Parathyroid adenoma (tissue), 2 donors: ENCODE measurements at regions not wholly inside any gene's neighbourhood (a gene's known extent, or its start where the extent isn't known, plus 50 kb on each side); places are given as distances from the start of the nearest gene placed in this dataset.

ENCODE experiments used
- H2AFZ ChIP-seq: fragments of 300-600 bp; sonication (generic); one replicate; pipeline ENCODE4 v1.7.0; 2017; ENCODE audit warnings: antibody characterized with exemption, mild to moderate bottlenecking
- H3K27ac ChIP-seq: fragments of 300-600 bp; sonication (generic); one replicate; pipeline ENCODE4 v1.7.0; 2017
- H3K27me3 ChIP-seq: fragments of 300-600 bp; sonication (generic); one replicate; pipeline ENCODE4 v1.7.0; 2017; ENCODE audit warnings: low read length; ENCODE audit not compliant: control insufficient read depth, insufficient read depth
- H3K36me3 ChIP-seq: fragments of 300-600 bp; sonication (generic); one replicate; pipeline ENCODE4 v1.7.0; 2017; ENCODE audit warnings: low read length; ENCODE audit not compliant: control insufficient read depth, insufficient read depth
- H3K4me1 ChIP-seq: fragments of 300-600 bp; sonication (generic); one replicate; pipeline ENCODE4 v1.7.0; 2017; ENCODE audit warnings: control low read depth
- H3K4me2 ChIP-seq: fragments of 300-600 bp; sonication (generic); one replicate; pipeline ENCODE4 v1.7.0; 2017; ENCODE audit warnings: low read length
- H3K4me3 ChIP-seq: fragments of 300-600 bp; sonication (generic); one replicate; pipeline ENCODE4 v1.7.0; 2017; ENCODE audit warnings: low read depth, low read length
- H3K79me2 ChIP-seq: fragments of 300-600 bp; sonication (generic); one replicate; pipeline ENCODE4 v1.7.0; 2017; ENCODE audit warnings: control low read depth
- H3K9ac ChIP-seq: fragments of 300-600 bp; sonication (generic); one replicate; pipeline ENCODE4 v1.7.0; 2017; ENCODE audit warnings: mild to moderate bottlenecking
- H3K9me3 ChIP-seq: fragments of 300-600 bp; sonication (generic); one replicate; pipeline ENCODE4 v1.7.0; 2017; ENCODE audit warnings: low read length; ENCODE audit not compliant: control insufficient read depth
- TF ChIP-seq, protein P1 (sequence below): fragments of 300-600 bp; sonication (generic); IDR thresholded peaks from one replicate; pipeline ENCODE4 v1.7.0; 2017; ENCODE audit warnings: antibody characterized with exemption, mild to moderate bottlenecking
- donor health status: primary hyperparathyroidism.

DNA sequence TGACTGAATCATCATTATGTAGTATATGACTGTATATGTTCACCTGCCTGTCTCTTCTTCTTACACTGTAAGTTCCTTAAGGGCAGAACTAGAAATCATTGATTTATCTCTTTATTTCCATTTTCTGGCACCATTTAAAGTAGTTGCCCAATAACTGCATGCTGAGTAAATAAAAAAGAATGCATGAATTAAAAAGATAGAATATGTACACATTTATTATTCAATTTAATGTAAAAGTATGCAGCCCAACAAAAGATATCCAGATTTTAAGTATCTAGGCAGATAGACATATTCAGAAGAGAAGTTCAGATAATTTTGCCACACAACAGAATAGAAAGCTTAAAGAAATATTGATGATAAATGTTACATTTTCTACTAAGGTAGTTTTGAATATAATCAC is 1244.6 kb upstream of the ADGRL4 start:
- no peak overlapping the region for H3K27ac ChIP-seq

DNA sequence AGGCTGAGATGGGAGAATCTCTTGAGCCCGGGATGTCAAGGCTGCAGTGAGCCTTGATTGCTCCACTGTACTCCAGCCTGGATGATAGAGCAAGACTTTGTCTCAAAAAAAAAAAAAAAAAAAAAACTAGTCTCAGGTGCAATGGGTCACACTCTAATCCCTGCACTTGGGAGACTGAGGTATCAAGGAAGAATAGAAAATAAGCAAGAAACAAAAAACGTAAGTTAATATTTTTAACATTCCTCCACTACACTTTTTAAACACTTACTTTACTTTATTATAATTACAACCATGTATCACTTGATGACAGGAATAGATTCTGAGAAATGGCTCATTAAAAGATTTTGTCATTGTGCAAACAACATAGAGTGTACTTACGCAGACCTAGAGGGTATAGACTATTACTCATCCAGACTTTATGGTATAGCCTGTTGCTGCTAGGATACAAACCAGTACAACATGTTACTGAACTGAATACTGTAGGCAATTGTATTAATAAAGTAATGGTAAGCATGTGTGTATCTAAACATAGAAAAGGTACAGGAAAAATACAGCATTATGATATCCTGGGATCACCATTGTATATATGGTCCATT is 1244.1 kb upstream of the ADGRL4 start:
- Histone ChIP-seq H3K79me2 (no peaks in the 10 kb centered on the region), H3K4me3 (no peak overlapping the region), H3K36me3 (no peaks in the 10 kb centered on the region), H3K9ac (no peak overlapping the region), H3K27ac (no peak overlapping the region), H2AFZ (no peak overlapping the region), H3K27me3 (no peaks in the 10 kb centered on the region), H3K9me3 (no peaks in the 10 kb centered on the region), H3K4me1 (no peaks in the 10 kb centered on the region), H3K4me2 (no peak overlapping the region)
- TF ChIP-seq, protein P1, sequence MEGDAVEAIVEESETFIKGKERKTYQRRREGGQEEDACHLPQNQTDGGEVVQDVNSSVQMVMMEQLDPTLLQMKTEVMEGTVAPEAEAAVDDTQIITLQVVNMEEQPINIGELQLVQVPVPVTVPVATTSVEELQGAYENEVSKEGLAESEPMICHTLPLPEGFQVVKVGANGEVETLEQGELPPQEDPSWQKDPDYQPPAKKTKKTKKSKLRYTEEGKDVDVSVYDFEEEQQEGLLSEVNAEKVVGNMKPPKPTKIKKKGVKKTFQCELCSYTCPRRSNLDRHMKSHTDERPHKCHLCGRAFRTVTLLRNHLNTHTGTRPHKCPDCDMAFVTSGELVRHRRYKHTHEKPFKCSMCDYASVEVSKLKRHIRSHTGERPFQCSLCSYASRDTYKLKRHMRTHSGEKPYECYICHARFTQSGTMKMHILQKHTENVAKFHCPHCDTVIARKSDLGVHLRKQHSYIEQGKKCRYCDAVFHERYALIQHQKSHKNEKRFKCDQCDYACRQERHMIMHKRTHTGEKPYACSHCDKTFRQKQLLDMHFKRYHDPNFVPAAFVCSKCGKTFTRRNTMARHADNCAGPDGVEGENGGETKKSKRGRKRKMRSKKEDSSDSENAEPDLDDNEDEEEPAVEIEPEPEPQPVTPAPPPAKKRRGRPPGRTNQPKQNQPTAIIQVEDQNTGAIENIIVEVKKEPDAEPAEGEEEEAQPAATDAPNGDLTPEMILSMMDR = no peak

More for the DNA sequence above, 1244.6 kb upstream of the ADGRL4 start:
- Histone ChIP-seq H3K27me3 (no peaks in the 10 kb centered on the region), H3K9ac (no peak overlapping the region), H3K79me2 (no peaks in the 10 kb centered on the region), H3K9me3 (no peaks in the 10 kb centered on the region), H3K4me1 (no peaks in the 10 kb centered on the region), H2AFZ (no peak overlapping the region), H3K4me2 (no peak overlapping the region), H3K4me3 (no peak overlapping the region), H3K36me3 (no peaks in the 10 kb centered on the region)
- TF ChIP-seq, protein P1 = no peak

DNA sequence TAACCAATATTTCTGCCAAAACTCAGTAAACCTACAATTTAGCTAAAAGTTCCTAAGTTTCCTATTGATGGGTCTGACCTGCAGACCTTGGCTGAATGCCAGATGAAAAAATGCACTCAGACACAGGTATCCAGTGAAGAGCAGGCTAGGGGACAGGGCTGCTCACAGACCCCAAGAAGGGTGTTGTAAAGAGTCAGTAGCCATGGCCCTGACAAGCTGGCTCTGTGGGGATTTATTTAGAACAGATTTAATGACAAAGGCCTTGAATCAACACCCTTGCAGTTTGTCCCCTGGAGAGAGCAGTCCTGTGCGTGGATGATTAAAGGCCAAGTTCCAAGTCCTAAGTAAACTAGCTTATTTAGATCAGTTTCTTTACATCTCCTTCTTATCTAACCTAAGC is 1243.2 kb upstream of the ADGRL4 start:
- Histone ChIP-seq H2AFZ (no peak overlapping the region), H3K4me1 (no peaks in the 10 kb centered on the region), H3K79me2 (no peaks in the 10 kb centered on the region), H3K27ac (no peak overlapping the region), H3K36me3 (no peaks in the 10 kb centered on the region), H3K9me3 (no peaks in the 10 kb centered on the region), H3K27me3 (no peaks in the 10 kb centered on the region), H3K4me3 (no peak overlapping the region), H3K9ac (no peak overlapping the region), H3K4me2 (no peak overlapping the region)
- TF ChIP-seq, protein P1 = no peak

DNA sequence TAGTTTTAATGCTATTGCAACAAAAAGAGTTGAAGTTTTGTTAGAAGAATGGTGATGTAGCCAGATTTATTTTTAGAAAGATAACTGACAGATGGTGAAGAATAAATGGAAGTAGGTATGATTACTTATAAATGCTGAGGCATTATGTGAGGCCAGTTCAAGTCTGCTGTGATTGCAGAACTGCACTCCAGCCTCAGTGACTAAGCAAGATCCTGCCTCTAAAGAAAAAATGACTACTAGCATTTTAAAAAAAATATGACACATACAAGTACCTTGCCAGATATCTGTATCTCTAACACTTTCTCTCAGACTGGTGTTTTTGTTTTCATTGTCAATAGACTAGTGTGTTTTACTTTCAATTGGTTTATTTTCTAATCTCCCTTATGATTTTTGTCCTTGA is 1242.4 kb upstream of the ADGRL4 start:
- no peak overlapping the region for H3K4me2 ChIP-seq
- no peaks in the 10 kb centered on the region for H3K79me2 ChIP-seq
- no peak overlapping the region for H3K27ac ChIP-seq
- H2AFZ ChIP-seq = no peak overlapping the region
- H3K4me1 ChIP-seq = no peaks in the 10 kb centered on the region
- H3K9ac ChIP-seq = no peak overlapping the region
- TF ChIP-seq, protein P1 = no peak
- H3K9me3 ChIP-seq = no peaks in the 10 kb centered on the region
- H3K27me3 ChIP-seq = no peaks in the 10 kb centered on the region
- no peaks in the 10 kb centered on the region for H3K36me3 ChIP-seq
- H3K4me3 ChIP-seq = no peak overlapping the region

DNA sequence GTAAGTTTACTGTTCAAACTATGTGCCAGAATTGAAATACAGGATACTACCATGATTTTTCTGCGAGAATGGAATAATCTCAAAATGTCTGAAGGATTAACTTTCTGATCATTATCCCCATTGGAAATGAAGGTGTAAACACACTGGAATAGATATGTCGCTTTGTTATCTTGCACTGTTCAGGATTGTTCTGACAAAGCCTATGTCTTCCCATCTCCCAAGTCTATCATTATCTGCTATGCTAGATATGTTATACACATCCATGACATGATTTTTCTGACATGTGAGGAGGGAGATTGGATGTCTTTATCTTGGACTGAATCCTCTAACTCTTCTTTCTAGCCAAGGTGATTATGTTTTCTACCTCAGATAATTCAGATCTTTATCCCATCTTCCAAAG is 1239.3 kb upstream of the ADGRL4 start:
- H3K27ac ChIP-seq = no peak overlapping the region
- H3K4me1 ChIP-seq = no peaks in the 10 kb centered on the region
- H2AFZ ChIP-seq = no peak overlapping the region
- H3K4me3 ChIP-seq = no peak overlapping the region
- no peaks in the 10 kb centered on the region for H3K79me2 ChIP-seq
- H3K27me3 ChIP-seq = no peaks in the 10 kb centered on the region
- no peak overlapping the region for H3K9ac ChIP-seq
- H3K36me3 ChIP-seq = no peaks in the 10 kb centered on the region
- TF ChIP-seq, protein P1 = no peak
- H3K9me3 ChIP-seq = no peaks in the 10 kb centered on the region
- H3K4me2 ChIP-seq = no peak overlapping the region
